GM12874 (cell line): ENCODE measurements at regions not wholly inside any gene's neighbourhood (a gene's known extent, or its start where the extent isn't known, plus 50 kb on each side); places are given as distances from the start of the nearest gene placed in this dataset.

Experiments
- TF ChIP-seq, protein P1 (sequence below): IDR thresholded peaks from 2 replicates; pipeline ENCODE4 v1.5.1; 2011; ENCODE audit warnings: low read depth, mild to moderate bottlenecking, control low read depth, low read length, moderate library complexity; ENCODE audit not compliant: insufficient read depth

DNA sequence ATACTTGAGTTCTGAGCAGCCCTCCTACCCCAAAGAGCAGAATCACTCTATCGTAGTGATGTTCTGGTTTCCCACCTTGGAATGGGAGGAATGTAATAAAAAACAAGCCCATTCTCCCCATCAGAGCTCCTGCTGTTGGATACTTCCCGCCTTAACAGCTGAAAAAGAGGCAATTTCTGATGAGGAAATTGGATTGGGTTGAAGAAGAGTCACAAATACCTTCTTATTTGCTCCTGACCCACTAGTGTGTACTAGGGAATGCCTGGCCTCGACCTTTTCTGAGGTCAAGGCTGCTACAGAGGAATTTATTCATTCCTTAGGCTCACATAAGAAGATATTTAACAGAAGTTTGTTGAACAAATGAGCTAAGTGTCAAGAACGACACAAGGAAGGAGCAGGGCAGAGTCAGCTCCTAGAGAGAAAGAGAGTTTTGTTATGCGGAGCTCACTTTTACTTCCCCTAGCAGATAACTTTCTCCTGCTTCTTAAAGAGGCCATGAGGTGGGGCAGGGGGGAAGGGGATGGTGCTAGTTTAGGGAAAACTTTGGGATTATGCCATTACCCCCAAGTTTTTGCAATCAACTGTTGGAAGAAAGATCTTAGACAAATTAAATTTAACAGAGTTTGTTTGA, 273.8 kb upstream of the CLNK start:
- TF ChIP-seq, protein P1, sequence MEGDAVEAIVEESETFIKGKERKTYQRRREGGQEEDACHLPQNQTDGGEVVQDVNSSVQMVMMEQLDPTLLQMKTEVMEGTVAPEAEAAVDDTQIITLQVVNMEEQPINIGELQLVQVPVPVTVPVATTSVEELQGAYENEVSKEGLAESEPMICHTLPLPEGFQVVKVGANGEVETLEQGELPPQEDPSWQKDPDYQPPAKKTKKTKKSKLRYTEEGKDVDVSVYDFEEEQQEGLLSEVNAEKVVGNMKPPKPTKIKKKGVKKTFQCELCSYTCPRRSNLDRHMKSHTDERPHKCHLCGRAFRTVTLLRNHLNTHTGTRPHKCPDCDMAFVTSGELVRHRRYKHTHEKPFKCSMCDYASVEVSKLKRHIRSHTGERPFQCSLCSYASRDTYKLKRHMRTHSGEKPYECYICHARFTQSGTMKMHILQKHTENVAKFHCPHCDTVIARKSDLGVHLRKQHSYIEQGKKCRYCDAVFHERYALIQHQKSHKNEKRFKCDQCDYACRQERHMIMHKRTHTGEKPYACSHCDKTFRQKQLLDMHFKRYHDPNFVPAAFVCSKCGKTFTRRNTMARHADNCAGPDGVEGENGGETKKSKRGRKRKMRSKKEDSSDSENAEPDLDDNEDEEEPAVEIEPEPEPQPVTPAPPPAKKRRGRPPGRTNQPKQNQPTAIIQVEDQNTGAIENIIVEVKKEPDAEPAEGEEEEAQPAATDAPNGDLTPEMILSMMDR = no peak

DNA sequence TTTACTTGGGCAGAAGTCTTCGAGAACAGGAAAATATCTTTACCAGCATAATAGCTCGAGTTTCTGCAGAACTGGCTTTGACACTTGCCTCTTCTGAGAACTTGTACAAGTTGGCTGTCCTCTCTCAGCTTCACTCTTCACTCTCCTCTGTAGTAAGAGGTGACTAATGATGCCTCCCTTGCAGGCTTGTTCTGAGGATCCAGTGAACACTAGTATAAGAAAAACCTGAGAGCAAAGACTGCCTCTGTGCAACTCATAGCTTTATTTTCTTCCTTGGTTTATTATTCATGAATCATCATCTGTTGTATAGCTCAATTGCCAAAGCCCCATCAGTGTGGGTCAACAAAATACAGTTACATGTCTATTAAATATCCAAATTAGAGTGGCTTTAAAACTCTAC, 266.7 kb upstream of the CLNK start:
- TF ChIP-seq, protein P1 = no peak

DNA sequence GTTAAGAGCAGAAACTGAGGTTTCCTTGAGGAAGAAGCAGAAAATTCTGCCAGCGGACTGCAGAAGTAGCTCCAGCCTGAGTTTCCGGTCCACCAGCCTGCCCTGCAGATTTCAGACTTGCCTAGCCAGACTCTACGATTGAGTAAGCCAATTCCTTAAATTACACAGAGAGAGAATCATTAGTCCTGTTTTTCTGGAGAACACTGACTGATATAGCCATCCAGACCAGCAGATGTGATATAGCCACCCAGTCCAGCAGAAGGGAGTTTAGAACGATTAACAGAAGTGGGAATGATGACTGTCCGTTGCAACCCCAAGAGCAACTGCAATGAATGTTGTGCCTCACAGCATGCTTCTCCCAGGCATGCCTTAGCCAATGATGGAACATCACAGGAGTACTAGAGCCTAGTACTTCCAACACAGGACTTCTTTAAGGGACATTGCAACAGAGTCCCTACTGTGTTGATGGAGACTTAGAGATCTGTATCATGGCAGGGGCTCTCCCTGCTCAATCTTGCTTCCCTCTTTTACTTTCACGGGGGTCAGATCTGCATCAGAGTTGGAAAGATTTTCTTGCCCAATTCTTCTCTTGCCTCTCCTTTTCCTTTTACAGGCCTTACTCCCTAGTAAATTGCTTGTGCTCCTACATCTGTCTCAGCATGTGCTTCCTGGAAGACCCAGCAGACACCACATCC, 264.6 kb upstream of the CLNK start:
- TF ChIP-seq, protein P1 = no peak

DNA sequence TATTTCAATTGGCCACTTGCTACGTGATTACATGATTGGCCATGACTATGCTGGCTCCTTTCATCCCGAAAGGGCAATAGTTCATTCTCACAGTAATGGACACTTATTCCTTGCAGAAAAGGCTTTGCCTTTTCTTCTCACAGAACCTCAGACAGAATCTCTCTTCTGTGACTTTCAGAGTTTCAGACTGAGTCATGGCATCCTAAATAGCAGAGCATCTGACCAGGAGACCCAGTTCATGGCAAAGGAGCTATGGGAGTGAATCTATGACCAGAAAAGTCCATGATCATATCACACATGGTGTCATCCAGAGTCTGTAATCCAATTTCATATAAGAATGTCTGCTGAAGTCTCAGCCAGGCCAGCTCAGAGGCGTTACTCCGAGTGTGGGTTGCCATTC, 263.3 kb upstream of the CLNK start:
- TF ChIP-seq, protein P1 = no peak

DNA sequence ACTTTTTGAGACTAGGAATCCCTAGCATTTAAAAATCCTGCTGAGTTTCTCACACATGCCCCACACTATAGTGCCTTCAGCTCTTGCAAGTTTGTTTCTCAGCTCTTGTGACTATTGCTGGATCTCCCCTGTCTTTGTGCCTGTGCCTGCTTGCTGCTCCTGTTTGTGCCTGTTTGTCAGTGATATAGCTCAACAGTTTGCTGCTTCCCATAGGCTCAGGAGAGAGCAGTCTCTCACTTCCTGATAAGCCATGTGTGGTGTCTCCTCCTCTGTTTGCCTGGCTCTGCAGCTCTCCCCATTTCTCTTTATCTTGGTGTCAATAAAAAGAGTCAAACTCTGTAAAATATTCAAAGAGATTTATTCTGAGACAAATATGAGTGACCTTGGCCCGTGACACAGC, 259.8 kb upstream of the CLNK start:
- TF ChIP-seq, protein P1 = no peak

DNA sequence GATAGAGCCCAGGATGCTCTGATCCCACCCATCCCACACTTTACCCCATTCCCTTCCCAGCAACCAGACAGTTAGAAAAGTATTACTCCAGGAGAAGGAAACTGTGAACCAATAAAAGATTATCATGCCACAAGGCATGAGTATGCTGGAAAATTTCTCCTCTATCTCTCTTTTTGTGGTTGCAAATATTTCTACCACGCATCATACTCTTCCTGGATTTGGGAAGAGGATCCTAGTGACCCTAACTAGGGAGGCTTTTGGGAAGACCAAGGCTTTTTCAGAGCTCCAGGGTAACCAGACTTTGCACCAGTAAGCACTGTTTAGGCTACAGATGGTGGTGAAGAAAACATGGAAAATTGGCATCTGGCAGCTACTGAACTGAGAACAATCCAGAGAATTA, 257.6 kb upstream of the CLNK start:
- TF ChIP-seq, protein P1 = no peak

DNA sequence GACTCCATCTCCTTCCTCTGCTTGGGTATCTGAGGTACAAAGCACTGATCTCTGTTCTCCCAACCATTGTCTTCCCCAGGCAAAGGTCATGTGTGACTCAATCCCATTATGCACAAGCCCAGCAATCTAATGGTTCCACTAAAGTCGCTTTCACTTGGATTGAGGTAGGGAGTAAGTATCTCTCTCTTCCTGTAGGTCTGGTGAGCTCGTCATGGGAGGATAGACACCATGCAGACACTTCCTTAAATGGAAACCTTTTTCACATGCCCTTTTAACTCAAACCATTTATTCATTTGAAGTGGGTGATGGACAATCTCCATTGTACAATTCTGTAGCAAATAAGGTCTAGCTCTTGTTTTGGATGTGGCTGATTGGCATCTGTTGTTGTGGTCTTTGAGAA, 245.2 kb upstream of the CLNK start:
- TF ChIP-seq, protein P1 = no peak
